ENCODE measurements at regions not wholly inside any gene's neighbourhood (a gene's known extent, or its start where the extent isn't known, plus 50 kb on each side); places are given as distances from the start of the nearest gene placed in this dataset.
"Not testable (repeated sequence)": the region's sequence is repeated elsewhere in the genome, so short reads cannot be mapped to it uniquely, and the experiment has no call there.

- H3K4me1 Mint-ChIP-seq; H3K27me3 Mint-ChIP-seq; DNase-seq; H3K4me3 Mint-ChIP-seq; intact Hi-C loops (cut with micrococcal nuclease); H3K27ac Mint-ChIP-seq: not testable (repeated sequence)
- H3K36me3 Mint-ChIP-seq (ENCODE audit: low read depth) = peaks cover 41% of the 10 kb centered on the region
- peaks cover 91% of the 10 kb centered on the region for H3K9me3 Mint-ChIP-seq
Observed at GRCh38 chr22:10722804-10723203, 4805.2 kb upstream of the OR11H1 start.

DNA sequence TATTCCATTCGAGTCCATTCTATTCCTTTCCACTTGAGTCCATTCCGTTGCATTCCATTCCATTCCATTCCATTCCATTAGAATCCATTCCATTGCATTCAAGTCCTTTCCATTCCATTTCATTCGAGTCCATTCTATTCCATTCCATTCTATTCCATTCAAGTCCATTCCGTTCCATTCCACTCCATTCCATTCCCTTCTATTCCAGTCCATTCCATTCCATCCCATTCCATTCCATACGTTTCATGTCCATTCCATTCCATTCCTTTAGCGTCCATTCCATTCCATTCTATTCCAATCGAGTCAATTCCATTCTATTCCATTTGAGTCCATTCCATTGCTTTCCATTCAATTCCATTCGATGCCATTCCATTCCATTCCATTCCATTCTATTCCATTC is 4804.0 kb upstream of the OR11H1 start:
- DNase-seq; H3K27me3 Mint-ChIP-seq; H3K4me3 Mint-ChIP-seq; H3K27ac Mint-ChIP-seq; intact Hi-C loops (cut with micrococcal nuclease); H3K4me1 Mint-ChIP-seq: not testable (repeated sequence)
- H3K36me3 Mint-ChIP-seq (ENCODE audit: low read depth) = peaks cover 50% of the 10 kb centered on the region
- H3K9me3 Mint-ChIP-seq = peaks cover 91% of the 10 kb centered on the region

DNA sequence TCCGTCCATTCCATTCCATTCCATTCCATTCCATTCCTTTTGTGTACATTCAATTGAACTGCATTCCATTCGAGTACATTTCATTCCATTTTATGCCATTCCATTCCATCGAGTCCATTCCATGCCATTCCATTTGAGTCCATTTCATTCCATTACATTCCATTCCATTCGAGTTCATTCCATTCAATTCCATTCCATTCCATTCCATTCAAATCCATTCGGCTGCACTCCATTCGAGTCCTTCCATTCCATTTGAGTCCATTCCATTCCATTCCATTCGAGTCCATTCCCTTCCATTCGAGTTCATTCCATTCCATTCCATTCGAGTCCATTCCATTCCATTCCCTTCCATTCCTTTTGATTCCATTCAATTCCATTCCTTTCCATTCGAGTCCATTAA is 4800.6 kb upstream of the OR11H1 start:
- intact Hi-C loops (cut with micrococcal nuclease) = no loop called here
- Mint-ChIP-seq H3K4me1 (no peaks in the 10 kb centered on the region), H3K9me3 (peaks cover 80% of the 10 kb centered on the region), H3K4me3 (no peak overlapping the region), H3K36me3 (ENCODE audit: low read depth) (peaks cover 51% of the 10 kb centered on the region), H3K27ac (no peak overlapping the region), H3K27me3 (no peaks in the 10 kb centered on the region)
- no peak for DNase-seq

- H3K4me3 Mint-ChIP-seq; H3K4me1 Mint-ChIP-seq; H3K27me3 Mint-ChIP-seq; intact Hi-C loops (cut with micrococcal nuclease); DNase-seq; H3K27ac Mint-ChIP-seq: not testable (repeated sequence)
- Mint-ChIP-seq H3K9me3 (peaks cover 62% of the 10 kb centered on the region), H3K36me3 (ENCODE audit: low read depth) (peaks cover 38% of the 10 kb centered on the region)
Observed at GRCh38 chr22:10729979-10730378, 4798.0 kb upstream of the OR11H1 start.

DNA sequence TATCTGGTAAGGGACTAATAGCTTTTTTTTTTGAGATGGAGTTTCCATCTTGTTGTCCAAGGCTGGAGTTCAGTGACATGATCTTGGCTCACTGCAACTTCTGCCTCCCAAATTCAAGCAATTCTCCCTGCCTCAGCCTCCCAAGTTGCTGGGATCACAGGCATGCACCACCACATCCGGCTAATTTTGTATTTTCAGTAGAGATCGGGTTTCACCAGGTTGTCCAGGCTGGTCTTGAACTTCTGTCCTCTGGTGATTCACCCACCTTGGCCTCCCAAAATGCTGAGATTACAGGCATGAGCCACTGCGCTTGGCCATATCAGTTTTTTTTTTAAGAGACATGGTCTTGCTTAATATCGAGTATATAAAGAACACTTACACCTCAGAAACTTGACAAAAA is 4797.3 kb upstream of the OR11H1 start:
- H3K4me1 Mint-ChIP-seq; DNase-seq; H3K27ac Mint-ChIP-seq; H3K4me3 Mint-ChIP-seq; H3K27me3 Mint-ChIP-seq; intact Hi-C loops (cut with micrococcal nuclease): not testable (repeated sequence)
- peaks cover 62% of the 10 kb centered on the region for H3K9me3 Mint-ChIP-seq
- H3K36me3 Mint-ChIP-seq (ENCODE audit: low read depth) = peaks cover 38% of the 10 kb centered on the region

- intact Hi-C loops (cut with micrococcal nuclease); H3K27ac Mint-ChIP-seq; H3K27me3 Mint-ChIP-seq; DNase-seq; H3K4me3 Mint-ChIP-seq; H3K4me1 Mint-ChIP-seq: not testable (repeated sequence)
- Mint-ChIP-seq H3K9me3 (peaks cover 57% of the 10 kb centered on the region), H3K36me3 (ENCODE audit: low read depth) (peaks cover 38% of the 10 kb centered on the region)
Observed at GRCh38 chr22:10731246-10731974, 4796.6 kb upstream of the OR11H1 start.

DNA sequence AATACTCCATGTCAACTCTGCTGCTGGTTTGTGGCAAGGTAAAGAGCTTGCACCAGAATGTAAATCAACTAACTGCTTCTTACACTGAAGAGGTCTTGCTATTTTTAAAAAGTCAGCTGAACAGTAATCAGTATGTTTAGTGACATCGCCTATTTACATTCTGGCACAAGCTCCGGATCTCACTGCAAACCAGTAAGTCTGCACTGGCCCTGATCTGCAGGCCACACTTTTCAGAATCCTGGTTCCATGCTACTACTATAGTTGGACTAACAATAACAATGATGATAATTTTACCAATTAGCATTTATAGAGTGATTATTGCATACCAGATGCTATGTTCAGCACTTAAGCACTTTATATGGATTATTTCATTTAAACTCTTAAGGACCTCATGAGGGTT is 4792.9 kb upstream of the OR11H1 start:
- H3K9me3 Mint-ChIP-seq = peaks cover 48% of the 10 kb centered on the region
- DNase-seq; intact Hi-C loops (cut with micrococcal nuclease); H3K27me3 Mint-ChIP-seq; H3K27ac Mint-ChIP-seq; H3K4me1 Mint-ChIP-seq; H3K4me3 Mint-ChIP-seq; H3K36me3 Mint-ChIP-seq (ENCODE audit: low read depth): not testable (repeated sequence)

GRCh38 chr22:10736879-10737278 is 4791.1 kb upstream of the OR11H1 start:
- H3K36me3 Mint-ChIP-seq (ENCODE audit: low read depth); H3K4me1 Mint-ChIP-seq; H3K27ac Mint-ChIP-seq; DNase-seq; H3K4me3 Mint-ChIP-seq; intact Hi-C loops (cut with micrococcal nuclease); H3K27me3 Mint-ChIP-seq: not testable (repeated sequence)
- H3K9me3 Mint-ChIP-seq = peaks cover 48% of the 10 kb centered on the region

DNA sequence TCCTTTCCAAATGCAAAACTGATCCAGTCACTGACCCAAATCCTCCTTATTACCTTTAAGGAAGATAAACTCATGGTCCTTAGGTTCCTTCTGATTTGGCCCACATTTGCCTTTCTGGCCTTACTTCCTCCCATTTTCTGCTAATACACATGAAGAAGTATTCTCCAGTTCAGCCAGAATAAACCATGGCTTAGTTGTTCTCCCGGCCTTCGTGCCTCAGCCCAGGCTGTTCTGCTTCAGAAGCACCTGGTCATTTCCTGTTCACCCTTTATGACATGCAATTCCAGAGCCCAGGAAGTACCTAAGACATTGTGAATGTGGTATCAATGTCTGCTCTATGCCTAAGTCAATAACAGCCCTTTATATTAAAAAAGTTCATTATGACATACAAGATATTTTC is 4790.1 kb upstream of the OR11H1 start:
- DNase-seq; H3K36me3 Mint-ChIP-seq (ENCODE audit: low read depth); H3K4me3 Mint-ChIP-seq; H3K27me3 Mint-ChIP-seq; H3K27ac Mint-ChIP-seq; H3K4me1 Mint-ChIP-seq; intact Hi-C loops (cut with micrococcal nuclease): not testable (repeated sequence)
- H3K9me3 Mint-ChIP-seq = peaks cover 47% of the 10 kb centered on the region

DNA sequence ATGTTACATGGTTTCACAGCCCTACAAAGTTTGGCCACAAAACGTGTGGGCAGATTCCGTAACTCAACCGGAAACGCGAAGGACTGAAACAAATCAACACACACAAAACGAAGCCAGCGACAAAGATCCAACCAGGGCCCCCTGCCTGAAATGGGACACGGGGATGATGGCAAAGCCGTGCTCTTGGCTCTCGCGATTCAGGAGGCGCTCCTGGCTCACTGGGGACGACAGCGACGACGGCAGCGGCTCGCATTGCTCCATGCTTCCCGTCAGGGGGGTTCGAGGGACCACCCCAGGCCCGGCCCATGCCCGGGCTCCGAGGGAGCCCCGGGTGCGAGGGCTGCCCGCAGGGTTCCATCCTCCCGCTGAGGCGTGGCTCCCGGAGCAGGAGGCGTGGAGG is 4786.8 kb upstream of the OR11H1 start:
- Mint-ChIP-seq H3K36me3 (ENCODE audit: low read depth) (peaks cover 3% of the 10 kb centered on the region), H3K27me3 (no peaks in the 10 kb centered on the region), H3K4me1 (no peaks in the 10 kb centered on the region), H3K4me3 (no peak overlapping the region), H3K9me3 (peaks cover 50% of the 10 kb centered on the region), H3K27ac (no peak overlapping the region)
- intact Hi-C loops (cut with micrococcal nuclease) = no loop called here
- no peak for DNase-seq

- H3K27me3 Mint-ChIP-seq; H3K4me3 Mint-ChIP-seq; DNase-seq; H3K36me3 Mint-ChIP-seq (ENCODE audit: low read depth); H3K4me1 Mint-ChIP-seq; H3K27ac Mint-ChIP-seq; intact Hi-C loops (cut with micrococcal nuclease): not testable (repeated sequence)
- H3K9me3 Mint-ChIP-seq = peaks cover 56% of the 10 kb centered on the region
Observed at GRCh38 chr22:10741776-10742630, 4786.0 kb upstream of the OR11H1 start.

DNA sequence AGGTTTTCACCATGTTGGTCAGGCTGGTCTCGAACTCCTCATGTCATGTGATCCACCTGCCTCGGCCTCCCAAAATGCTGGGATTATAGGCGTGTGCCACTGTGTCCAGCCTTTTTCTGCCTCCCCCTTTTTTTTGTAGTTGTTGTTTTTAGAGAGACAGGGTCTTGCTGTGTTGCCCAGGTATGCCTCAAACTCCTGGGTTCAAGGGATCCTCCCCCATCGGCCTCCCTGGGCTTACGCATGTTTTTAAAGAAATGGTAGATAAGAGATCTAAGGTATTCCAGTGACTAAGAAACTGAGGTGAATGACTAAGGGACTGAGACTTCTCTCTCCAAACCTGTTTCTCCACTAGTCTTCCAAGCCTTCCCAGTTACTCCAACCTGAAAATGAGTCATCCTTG is 4781.6 kb upstream of the OR11H1 start:
- H3K4me1 Mint-ChIP-seq; H3K27me3 Mint-ChIP-seq; H3K4me3 Mint-ChIP-seq; H3K36me3 Mint-ChIP-seq (ENCODE audit: low read depth); DNase-seq; intact Hi-C loops (cut with micrococcal nuclease); H3K27ac Mint-ChIP-seq: not testable (repeated sequence)
- H3K9me3 Mint-ChIP-seq = peaks cover 33% of the 10 kb centered on the region

DNA sequence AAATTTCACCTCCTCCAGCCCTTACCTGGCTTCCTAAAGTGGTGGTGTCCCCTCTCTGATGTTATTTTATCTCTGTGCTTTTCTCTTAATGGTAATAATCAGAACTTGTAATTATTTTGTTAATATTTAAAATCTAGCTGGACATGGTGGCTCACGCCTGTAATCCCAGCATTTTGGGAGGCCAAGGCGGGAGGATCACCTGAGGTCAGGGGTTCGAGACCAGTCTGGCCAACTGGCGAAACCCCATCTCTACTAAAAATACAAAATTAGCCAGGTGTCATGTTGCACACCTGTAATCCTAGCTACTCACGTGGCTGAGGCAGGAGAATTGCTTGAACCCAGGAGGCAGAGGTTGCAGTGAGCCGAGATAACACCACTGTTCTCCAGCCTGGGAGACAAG is 4780.8 kb upstream of the OR11H1 start:
- H3K36me3 Mint-ChIP-seq (ENCODE audit: low read depth); H3K27me3 Mint-ChIP-seq; DNase-seq; H3K4me1 Mint-ChIP-seq; H3K4me3 Mint-ChIP-seq; H3K27ac Mint-ChIP-seq; intact Hi-C loops (cut with micrococcal nuclease): not testable (repeated sequence)
- peaks cover 37% of the 10 kb centered on the region for H3K9me3 Mint-ChIP-seq

GRCh38 chr22:10748751-10749150 is 4779.2 kb upstream of the OR11H1 start:
- DNase-seq; H3K27me3 Mint-ChIP-seq; intact Hi-C loops (cut with micrococcal nuclease); H3K4me3 Mint-ChIP-seq; H3K27ac Mint-ChIP-seq; H3K4me1 Mint-ChIP-seq; H3K36me3 Mint-ChIP-seq (ENCODE audit: low read depth): not testable (repeated sequence)
- peaks cover 34% of the 10 kb centered on the region for H3K9me3 Mint-ChIP-seq
